AG10803 (cell line): ENCODE measurements at regions not wholly inside any gene's neighbourhood (a gene's known extent, or its start where the extent isn't known, plus 50 kb on each side); places are given as distances from the start of the nearest gene placed in this dataset.
A peak's percentile ranks its signal among the peaks of the same experiment; 100 is the strongest.

Experiments used
- DNase-seq: peaks from one replicate; pipeline ENCODE4 v3.0.0; 2010; ENCODE audit warnings: low read depth
- H3K4me3 ChIP-seq: 2 replicates; pipeline ENCODE4 v1.5.1; 2011; ENCODE audit warnings: mild to moderate bottlenecking, low read length, control low read depth
- TF ChIP-seq, protein P1 (sequence below): conservative IDR thresholded peaks from 2 replicates; pipeline ENCODE4 v1.5.1; 2011; ENCODE audit warnings: mild to moderate bottlenecking, low read length, control low read depth, inconsistent platforms

DNA sequence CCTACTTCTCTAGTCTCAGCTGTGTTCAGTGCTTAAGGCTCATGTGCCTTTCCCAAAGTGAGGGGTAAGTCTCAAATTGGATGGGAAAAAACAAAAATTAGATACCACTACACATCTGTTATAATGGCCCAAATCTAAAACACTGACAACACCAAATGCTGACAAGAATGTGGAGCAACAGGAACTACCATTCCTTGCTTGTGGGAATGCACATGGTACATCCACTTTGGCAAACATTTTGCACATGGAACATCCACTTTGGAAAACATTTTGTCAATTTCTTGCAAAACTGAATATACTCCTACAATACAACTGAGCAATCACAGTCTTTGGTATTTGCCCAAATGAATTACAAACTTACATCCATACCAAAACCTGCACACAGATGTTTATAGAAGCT, 109.3 kb downstream of the TENT5A start:
- DNase-seq, result no peak
- TF ChIP-seq, protein P1, sequence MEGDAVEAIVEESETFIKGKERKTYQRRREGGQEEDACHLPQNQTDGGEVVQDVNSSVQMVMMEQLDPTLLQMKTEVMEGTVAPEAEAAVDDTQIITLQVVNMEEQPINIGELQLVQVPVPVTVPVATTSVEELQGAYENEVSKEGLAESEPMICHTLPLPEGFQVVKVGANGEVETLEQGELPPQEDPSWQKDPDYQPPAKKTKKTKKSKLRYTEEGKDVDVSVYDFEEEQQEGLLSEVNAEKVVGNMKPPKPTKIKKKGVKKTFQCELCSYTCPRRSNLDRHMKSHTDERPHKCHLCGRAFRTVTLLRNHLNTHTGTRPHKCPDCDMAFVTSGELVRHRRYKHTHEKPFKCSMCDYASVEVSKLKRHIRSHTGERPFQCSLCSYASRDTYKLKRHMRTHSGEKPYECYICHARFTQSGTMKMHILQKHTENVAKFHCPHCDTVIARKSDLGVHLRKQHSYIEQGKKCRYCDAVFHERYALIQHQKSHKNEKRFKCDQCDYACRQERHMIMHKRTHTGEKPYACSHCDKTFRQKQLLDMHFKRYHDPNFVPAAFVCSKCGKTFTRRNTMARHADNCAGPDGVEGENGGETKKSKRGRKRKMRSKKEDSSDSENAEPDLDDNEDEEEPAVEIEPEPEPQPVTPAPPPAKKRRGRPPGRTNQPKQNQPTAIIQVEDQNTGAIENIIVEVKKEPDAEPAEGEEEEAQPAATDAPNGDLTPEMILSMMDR, result no peak
- no peak overlapping the region for H3K4me3 ChIP-seq

DNA sequence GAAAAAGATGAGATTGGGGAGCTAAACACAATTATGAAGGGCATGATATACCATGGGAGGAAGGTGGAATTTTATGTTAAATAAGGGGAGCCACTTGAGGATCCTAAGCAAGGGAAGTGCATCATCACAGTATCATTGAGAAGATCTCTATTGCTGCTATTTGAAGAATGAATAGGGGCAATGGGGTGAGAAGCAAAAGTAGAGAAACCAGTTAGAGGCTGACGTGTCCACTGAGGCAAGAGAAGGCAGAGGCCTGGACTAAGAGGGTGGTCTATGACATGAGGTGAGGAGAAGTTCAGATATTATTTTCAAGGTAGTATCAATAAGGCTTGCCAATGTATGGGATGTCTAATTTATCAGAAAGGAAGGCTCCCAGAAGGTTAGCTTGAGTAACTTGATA, 111.6 kb downstream of the TENT5A start:
- no peak overlapping the region for H3K4me3 ChIP-seq
- TF ChIP-seq, protein P1, result no peak
- DNase-seq, result no peak

DNA sequence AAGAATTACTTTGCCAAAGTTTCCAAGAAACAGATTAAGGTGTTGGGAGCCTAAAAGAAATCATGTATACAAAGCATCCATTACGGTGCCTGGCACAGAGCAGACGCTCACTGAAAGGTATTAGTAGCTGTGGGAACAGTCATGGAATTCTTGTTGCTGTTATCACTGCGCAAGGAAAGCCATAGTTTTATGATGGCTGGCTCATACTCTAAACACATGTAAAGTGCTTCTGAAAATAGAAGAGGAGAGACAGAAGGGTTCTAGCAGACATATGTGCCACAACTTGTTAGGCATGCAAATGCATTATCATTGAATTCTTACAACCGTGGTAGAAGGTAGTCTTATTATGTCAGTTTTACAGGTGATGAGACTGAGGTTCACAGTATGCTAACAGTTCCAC, 112.4 kb downstream of the TENT5A start:
- no peak for DNase-seq
- H3K4me3 ChIP-seq, result no peak overlapping the region
- TF ChIP-seq, protein P1, result no peak

DNA sequence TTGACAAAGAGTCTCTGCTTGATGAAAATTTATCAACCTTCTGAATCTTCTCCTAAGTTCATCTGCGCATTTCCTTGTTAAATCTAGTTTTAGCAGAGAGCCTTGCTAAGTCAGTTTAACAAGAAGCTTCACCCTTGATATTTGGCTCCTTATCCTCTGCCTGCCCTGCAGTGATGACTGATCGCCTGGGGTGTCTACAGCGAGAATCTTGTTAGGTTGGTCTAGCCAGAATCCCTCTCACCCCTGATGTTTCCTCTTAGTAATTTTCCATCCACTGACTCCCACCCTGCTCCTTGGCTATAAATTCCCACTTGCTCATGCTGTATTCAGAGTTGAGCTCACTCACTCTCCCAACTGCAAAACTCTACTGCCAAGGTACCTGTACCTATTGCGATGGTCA, 114.1 kb downstream of the TENT5A start:
- no peak overlapping the region for H3K4me3 ChIP-seq
- TF ChIP-seq, protein P1, result no peak
- no peak for DNase-seq

DNA sequence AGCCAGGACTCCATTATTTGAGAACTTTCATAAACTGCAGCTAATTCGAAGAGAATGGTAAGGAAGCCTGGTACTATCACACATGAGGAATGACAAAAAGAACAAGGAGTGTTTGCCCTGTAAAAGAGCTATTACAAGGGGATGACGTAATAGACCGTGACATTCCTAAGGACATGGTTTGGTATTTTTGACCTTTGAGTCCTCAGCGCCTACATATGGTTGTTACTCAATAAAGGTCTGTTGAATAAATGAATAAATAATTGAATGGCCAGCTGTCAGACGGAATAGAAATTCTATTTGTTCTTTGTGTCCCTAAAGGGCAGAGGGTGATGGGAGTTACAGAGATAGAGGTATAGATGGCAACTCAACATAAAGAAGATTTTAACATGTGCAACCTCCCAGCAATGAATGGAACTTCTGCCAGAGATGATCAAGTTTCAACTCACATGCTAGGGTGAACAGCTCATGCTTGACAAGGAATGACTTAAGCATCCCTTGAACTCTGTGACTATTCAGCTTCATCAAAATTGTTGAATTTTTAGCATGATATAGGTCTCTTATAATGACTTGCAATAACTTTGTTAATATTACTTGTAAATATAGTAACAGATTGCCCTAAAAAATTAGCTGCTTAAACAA, 115.4 kb downstream of the TENT5A start:
- DNase-seq, result peak; percentile 15
- TF ChIP-seq, protein P1, result no peak
- H3K4me3 ChIP-seq, result no peak overlapping the region

DNA sequence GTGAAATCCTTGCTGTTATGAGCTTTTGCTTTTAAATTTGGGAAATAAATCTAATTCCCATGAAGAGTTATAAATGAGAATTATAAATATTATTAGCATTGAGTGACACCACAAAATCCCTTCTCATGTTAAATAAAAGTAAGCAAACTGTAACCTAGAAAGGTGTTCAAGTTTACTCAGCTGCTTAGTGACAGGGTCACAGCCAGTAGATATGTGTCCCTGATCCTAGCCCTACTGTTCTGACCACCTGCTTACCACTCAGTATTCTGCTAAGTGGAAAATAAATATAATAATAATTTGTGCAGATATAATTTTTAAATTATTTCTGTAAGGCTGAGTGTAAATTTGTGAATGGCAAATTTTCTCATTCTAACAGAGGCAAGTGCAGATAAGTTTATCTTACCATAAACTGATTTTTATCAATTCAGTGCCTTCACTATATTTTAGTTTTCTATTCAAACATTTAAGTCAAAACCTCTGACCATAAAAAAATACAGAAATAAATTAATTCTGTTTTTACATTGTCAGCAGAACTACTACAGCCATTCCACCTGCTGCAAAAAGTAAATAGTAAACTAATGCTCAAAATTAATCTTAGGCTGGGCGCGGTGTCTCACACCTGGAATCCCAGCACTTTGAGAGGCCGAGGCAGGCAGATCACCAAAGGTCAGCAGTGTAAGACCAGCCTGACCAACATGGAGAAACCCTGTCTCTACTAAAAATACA, 118.2 kb downstream of the TENT5A start:
- H3K4me3 ChIP-seq, result no peak overlapping the region
- no peak for DNase-seq
- TF ChIP-seq, protein P1, result no peak

DNA sequence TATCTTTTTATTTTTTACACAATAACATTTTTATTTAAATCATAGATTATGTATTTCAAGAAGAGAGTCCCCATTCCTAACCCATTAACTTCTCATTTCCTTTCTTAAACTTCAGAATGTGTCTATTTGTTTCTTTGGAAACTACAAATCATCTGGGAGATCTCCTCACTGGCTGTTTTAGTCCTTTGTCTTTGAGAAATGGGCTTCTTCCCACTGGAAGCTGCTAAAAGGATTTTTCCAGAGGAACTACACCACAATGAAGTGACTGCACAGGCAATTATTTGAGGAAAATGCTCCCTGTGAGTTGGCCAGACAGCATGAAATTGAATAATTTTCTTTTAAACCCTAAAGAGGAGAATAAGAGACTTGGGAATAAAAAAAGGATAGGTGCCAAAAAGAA, 119.1 kb downstream of the TENT5A start:
- TF ChIP-seq, protein P1, result no peak
- DNase-seq, result no peak
- H3K4me3 ChIP-seq, result no peak overlapping the region
